AG04450 (cell line): ENCODE measurements at regions not wholly inside any gene's neighbourhood (a gene's known extent, or its start where the extent isn't known, plus 50 kb on each side); places are given as distances from the start of the nearest gene placed in this dataset.

Experiments used
- CTCF ChIA-PET: fragments of 300-600, 350-600 bp; formaldehyde crosslinking; extraction: SDS; loops from one replicate; lab custom pipeline; 2022; ENCODE audit warnings: antibody characterized with exemption, inconsistent platforms; lab: Charles Lee
- POLR2A ChIA-PET: fragments of 350-600 bp; formaldehyde crosslinking; extraction: SDS; loops from one replicate; lab custom pipeline; 2021; ENCODE audit warnings: antibody characterized with exemption, inconsistent platforms; lab: Yijun Ruan, JAX
- DNase-seq: peaks from one replicate; pipeline ENCODE4 v3.0.0-alpha.2; 2011; ENCODE audit warnings: low read depth, low spot score
- H3K27ac ChIP-seq: one replicate; pipeline ENCODE4 v1.5.1; 2012; ENCODE audit warnings: low read depth, low read length, control low read depth
- H3K27me3 ChIP-seq: one replicate; pipeline ENCODE4 v1.6.0; 2012; ENCODE audit warnings: low read length; ENCODE audit not compliant: control insufficient read depth, insufficient read depth
- H3K4me3 ChIP-seq: 2 replicates; pipeline ENCODE4 v1.5.1; 2011; ENCODE audit warnings: mild to moderate bottlenecking, low read depth, low read length, control low read depth
- H3K9me3 ChIP-seq: 2 replicates; pipeline ENCODE4 v1.5.1; 2012; ENCODE audit warnings: low read length; ENCODE audit not compliant: control insufficient read depth, insufficient read depth
- TF ChIP-seq, protein P1 (sequence below): IDR thresholded peaks from 2 replicates; pipeline ENCODE4 v1.5.1; 2011; ENCODE audit warnings: low read depth, low read length, control low read depth, inconsistent platforms

DNA sequence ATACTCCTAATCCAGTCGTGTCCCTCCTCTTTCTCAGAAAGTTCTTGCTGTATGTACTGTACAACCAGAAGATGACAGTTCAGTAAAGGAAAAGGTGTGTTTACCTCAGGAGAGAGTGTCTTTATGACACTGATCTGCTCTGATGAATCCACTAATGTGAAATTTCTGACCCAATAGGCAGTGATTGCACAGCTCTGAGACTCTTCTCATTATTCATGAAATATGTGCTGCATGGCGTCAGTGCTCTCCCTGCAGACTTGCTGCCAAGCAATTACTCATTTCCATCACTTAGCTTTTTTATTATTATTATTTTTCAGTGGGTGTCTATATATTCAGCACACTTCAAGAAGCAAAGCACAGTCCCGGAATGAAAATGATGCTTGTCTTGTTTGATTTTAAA is 389.0 kb downstream of the RASEF start:
- H3K27me3 ChIP-seq, result no peaks in the 10 kb centered on the region
- H3K9me3 ChIP-seq, result no peaks in the 10 kb centered on the region
- TF ChIP-seq, protein P1, sequence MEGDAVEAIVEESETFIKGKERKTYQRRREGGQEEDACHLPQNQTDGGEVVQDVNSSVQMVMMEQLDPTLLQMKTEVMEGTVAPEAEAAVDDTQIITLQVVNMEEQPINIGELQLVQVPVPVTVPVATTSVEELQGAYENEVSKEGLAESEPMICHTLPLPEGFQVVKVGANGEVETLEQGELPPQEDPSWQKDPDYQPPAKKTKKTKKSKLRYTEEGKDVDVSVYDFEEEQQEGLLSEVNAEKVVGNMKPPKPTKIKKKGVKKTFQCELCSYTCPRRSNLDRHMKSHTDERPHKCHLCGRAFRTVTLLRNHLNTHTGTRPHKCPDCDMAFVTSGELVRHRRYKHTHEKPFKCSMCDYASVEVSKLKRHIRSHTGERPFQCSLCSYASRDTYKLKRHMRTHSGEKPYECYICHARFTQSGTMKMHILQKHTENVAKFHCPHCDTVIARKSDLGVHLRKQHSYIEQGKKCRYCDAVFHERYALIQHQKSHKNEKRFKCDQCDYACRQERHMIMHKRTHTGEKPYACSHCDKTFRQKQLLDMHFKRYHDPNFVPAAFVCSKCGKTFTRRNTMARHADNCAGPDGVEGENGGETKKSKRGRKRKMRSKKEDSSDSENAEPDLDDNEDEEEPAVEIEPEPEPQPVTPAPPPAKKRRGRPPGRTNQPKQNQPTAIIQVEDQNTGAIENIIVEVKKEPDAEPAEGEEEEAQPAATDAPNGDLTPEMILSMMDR, result no peak
- H3K4me3 ChIP-seq, result no peak overlapping the region
- ChIA-PET POLR2A (no interaction called here), CTCF (no interaction called here)
- no peak for DNase-seq
- H3K27ac ChIP-seq, result no peak overlapping the region

DNA sequence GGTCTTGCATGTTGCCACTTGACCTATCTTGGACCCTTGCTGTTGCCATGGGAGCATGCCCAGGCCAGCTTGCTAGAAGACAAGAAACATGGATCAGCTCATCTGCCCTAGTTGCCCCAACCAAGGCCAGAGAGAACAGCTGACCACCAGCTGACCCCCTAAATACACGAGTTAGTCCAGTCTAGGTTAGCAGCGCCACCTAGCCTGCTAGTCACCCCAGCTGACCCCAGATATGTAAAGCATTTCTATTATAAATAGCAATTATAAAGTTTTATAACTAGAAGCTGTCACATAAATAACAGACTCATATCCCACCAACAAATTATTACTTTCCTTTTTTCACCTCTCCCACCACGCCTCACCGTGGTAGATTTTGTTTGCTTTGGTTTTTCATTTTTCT is 387.8 kb downstream of the RASEF start:
- no peak overlapping the region for H3K27ac ChIP-seq
- ChIA-PET POLR2A (no interaction called here), CTCF (no interaction called here)
- no peaks in the 10 kb centered on the region for H3K9me3 ChIP-seq
- DNase-seq, result no peak
- no peak overlapping the region for H3K4me3 ChIP-seq
- TF ChIP-seq, protein P1, result no peak
- H3K27me3 ChIP-seq, result no peaks in the 10 kb centered on the region

DNA sequence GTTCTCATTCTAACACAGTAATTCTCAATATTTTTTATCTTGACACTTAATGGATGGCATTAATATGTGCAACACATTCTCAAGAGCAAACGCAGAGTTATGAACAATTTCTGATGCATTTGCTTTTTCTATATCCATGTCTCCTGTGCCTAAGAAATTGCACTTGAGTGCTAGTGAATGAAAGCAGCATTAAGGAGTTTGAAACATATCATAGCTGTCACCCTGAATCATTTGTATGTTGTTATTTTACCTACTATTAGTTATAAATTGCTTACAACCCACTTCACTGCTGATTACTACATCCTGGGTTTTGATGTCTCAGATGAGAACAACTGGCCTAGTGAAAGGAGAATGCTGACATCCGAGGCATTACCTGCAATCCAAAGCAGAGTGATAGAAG is 387.3 kb downstream of the RASEF start:
- no peak for DNase-seq
- H3K27ac ChIP-seq, result no peak overlapping the region
- CTCF ChIA-PET, result no interaction called here
- TF ChIP-seq, protein P1, result no peak
- H3K4me3 ChIP-seq, result no peak overlapping the region
- H3K9me3 ChIP-seq, result no peaks in the 10 kb centered on the region
- H3K27me3 ChIP-seq, result no peaks in the 10 kb centered on the region
- POLR2A ChIA-PET, result no interaction called here

DNA sequence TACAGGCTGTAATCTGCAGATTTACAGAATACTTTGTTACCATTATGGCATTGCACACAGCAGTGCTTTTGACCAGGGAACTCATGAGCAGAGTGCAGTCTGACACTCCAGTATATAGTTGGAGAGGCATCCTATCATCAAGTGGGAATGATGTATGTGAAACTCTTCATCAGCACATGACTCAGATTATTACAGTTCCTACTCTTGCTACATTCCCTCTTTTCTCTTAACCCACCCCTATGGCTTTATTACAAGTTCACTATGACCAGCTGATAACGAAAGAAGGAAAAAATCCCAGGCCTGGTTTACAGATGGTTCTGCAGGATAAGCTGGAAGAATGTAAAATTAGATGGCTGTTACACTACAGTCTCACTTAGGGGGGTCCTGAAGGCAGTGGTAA is 385.9 kb downstream of the RASEF start:
- ChIA-PET POLR2A (no interaction called here), CTCF (no interaction called here)
- Histone ChIP-seq H3K27me3 (no peaks in the 10 kb centered on the region), H3K4me3 (no peak overlapping the region), H3K9me3 (no peaks in the 10 kb centered on the region), H3K27ac (no peak overlapping the region)
- no peak for DNase-seq
- TF ChIP-seq, protein P1, result no peak

DNA sequence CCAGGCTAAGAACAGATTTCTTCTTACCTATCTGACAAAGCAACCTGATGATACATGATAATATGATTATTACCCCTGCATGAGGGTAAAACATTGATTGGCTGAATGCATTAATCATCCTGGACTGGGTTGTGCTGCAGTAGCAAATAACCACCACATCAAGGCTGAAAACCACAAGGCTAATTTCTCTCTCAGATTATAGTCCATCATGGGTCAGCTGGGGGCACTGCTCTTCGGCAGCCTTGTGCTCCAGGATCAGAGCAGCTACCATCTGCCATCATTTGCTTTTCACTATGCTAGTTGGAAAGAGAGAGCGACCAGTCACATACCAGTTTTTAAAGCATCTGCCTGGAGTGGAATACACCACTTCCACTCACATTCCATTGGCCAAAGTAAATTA is 383.5 kb downstream of the RASEF start:
- DNase-seq, result no peak
- ChIA-PET CTCF (no interaction called here), POLR2A (no interaction called here)
- H3K27me3 ChIP-seq, result no peaks in the 10 kb centered on the region
- TF ChIP-seq, protein P1, result no peak
- H3K27ac ChIP-seq, result no peak overlapping the region
- H3K4me3 ChIP-seq, result no peak overlapping the region
- no peaks in the 10 kb centered on the region for H3K9me3 ChIP-seq
